ENCODE measurements at regions not wholly inside any gene's neighbourhood (a gene's known extent, or its start where the extent isn't known, plus 50 kb on each side); places are given as distances from the start of the nearest gene placed in this dataset.
"Not testable (repeated sequence)": the region's sequence is repeated elsewhere in the genome, so short reads cannot be mapped to it uniquely, and the experiment has no call there.

DNA sequence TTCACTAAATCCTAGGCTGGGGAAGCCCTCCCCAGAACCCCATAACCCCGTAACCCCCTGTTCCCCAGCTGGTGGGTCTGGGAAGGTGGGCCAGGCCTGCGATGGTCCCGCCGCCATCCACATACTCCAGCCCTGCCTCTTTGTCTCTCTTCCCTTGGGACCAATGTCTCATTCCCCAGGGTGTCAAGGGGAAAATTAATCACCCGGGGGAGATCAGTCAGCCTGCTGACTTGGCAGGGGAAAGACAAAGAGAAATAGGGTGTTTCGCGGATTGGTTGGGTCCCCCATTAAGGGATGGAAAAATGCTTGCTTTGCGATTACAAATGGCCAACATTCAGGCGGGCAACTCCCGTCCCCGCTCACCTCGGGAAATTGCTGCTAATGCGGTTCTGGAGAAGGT lies 60.6 kb upstream of the LHX5 start (continued):
- TF ChIP-seq, protein P1, sequence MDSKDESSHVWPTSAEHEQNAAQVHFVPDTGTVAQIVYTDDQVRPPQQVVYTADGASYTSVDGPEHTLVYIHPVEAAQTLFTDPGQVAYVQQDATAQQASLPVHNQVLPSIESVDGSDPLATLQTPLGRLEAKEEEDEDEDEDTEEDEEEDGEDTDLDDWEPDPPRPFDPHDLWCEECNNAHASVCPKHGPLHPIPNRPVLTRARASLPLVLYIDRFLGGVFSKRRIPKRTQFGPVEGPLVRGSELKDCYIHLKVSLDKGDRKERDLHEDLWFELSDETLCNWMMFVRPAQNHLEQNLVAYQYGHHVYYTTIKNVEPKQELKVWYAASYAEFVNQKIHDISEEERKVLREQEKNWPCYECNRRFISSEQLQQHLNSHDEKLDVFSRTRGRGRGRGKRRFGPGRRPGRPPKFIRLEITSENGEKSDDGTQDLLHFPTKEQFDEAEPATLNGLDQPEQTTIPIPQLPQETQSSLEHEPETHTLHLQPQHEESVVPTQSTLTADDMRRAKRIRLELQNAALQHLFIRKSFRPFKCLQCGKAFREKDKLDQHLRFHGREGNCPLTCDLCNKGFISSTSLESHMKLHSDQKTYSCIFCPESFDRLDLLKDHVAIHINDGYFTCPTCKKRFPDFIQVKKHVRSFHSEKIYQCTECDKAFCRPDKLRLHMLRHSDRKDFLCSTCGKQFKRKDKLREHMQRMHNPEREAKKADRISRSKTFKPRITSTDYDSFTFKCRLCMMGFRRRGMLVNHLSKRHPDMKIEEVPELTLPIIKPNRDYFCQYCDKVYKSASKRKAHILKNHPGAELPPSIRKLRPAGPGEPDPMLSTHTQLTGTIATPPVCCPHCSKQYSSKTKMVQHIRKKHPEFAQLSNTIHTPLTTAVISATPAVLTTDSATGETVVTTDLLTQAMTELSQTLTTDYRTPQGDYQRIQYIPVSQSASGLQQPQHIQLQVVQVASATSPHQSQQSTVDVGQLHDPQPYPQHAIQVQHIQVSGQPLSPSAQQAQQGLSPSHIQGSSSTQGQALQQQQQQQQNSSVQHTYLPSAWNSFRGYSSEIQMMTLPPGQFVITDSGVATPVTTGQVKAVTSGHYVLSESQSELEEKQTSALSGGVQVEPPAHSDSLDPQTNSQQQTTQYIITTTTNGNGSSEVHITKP (tag by site-specific recombination; IDR thresholded peaks at IDR 0.05) = no peak
- no peak for TF ChIP-seq HOXC10 (CRISPR knock-in tag; IDR thresholded peaks at IDR 0.05)
- no peak for TF ChIP-seq ZNF354C (tag by site-specific recombination; IDR thresholded peaks at IDR 0.05; ENCODE audit: borderline replicate concordance, low read depth)
- TF ChIP-seq ZIC2 (tag by site-specific recombination; IDR thresholded peaks at IDR 0.05) = no peak
- TF ChIP-seq ZNF670 (tag by site-specific recombination; IDR thresholded peaks at IDR 0.05; ENCODE audit: low read depth) = no peak
- TF ChIP-seq ZXDB (tag by site-specific recombination; IDR thresholded peaks at IDR 0.05) = no peak
- TF ChIP-seq PRDM1 (tag by site-specific recombination; IDR thresholded peaks at IDR 0.05) = no peak
- TF ChIP-seq, protein P2, sequence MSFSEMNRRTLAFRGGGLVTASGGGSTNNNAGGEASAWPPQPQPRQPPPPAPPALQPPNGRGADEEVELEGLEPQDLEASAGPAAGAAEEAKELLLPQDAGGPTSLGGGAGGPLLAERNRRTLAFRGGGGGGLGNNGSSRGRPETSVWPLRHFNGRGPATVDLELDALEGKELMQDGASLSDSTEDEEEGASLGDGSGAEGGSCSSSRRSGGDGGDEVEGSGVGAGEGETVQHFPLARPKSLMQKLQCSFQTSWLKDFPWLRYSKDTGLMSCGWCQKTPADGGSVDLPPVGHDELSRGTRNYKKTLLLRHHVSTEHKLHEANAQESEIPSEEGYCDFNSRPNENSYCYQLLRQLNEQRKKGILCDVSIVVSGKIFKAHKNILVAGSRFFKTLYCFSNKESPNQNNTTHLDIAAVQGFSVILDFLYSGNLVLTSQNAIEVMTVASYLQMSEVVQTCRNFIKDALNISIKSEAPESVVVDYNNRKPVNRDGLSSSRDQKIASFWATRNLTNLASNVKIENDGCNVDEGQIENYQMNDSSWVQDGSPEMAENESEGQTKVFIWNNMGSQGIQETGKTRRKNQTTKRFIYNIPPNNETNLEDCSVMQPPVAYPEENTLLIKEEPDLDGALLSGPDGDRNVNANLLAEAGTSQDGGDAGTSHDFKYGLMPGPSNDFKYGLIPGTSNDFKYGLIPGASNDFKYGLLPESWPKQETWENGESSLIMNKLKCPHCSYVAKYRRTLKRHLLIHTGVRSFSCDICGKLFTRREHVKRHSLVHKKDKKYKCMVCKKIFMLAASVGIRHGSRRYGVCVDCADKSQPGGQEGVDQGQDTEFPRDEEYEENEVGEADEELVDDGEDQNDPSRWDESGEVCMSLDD (tag by site-specific recombination; IDR thresholded peaks at IDR 0.05) = no peak
- TF ChIP-seq ZNF157 (tag by site-specific recombination; IDR thresholded peaks at IDR 0.05) = no peak
- TF ChIP-seq, protein P3, sequence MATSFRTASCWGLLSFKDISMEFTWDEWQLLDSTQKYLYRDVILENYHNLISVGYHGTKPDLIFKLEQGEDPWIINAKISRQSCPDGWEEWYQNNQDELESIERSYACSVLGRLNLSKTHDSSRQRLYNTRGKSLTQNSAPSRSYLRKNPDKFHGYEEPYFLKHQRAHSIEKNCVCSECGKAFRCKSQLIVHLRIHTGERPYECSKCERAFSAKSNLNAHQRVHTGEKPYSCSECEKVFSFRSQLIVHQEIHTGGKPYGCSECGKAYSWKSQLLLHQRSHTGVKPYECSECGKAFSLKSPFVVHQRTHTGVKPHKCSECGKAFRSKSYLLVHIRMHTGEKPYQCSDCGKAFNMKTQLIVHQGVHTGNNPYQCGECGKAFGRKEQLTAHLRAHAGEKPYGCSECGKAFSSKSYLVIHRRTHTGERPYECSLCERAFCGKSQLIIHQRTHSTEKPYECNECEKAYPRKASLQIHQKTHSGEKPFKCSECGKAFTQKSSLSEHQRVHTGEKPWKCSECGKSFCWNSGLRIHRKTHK (tag by site-specific recombination; IDR thresholded peaks at IDR 0.05) = no peak

DNA sequence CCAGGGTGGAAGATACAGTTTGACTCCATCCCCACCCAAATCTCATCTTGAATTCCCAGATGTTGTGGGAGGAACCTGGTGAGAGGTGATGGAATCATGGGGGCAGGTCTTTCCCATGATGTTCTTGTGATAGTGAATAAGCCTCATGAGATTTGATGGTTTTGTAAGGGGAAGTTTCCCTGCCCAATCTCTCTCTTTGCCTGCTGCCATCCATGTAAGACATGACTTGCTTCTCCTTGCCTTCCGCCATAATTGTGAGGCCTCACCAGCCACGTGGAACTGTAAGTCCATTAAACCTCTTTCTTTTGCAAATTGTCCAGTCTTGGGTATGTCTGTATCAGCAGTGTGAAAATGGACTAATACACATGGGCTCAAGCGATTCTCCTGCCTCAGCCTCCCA lies 59.4 kb upstream of the LHX5 start:
- CTCF ChIA-PET; POLR2A ChIA-PET; H3K36me3 ChIP-seq (ENCODE audit: control insufficient read depth in 2 of 2, insufficient read depth in 1 of 2, low read length in 2 of 2): not testable (repeated sequence)

DNA sequence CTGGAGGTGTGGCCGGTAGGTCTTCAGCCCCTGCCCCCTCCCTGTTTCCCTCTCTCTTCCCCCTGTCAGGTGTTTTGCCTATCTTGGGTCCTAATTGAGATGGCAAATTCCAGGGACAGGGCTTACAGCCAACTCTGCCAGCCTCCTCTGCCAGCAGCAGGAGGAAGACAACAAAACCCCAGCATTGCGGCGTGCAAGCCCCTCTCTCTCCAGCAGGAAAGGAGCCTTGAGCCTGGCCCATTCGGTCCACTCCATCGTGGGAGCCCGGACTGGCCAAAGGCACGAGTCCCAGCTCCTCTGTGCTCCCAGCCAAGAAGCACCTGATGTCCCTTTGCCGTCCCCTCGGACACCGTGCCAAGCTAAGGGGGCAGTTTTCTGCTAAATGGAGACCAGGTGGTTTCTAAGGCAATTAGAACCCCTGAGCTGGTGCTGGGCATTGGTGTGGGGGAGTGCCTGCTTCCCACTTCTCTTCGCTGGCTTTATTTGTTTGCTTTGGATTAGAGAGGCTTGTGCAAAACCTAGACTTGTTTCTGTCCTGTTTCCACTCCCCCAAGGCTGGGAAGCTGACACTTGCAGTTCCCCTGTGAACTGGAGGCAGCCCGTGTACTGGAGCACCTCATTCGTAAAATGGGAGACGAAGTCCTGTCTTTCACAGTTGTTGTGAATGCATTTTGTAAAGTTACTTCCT lies 57.1 kb upstream of the LHX5 start:
- no peak overlapping the region for H3K27ac ChIP-seq (ENCODE audit: extremely low read depth, low read depth, low read length)
- POLR2A ChIA-PET = no interaction called here
- no peaks in the 10 kb centered on the region for H3K4me1 ChIP-seq (ENCODE audit: control insufficient read depth, insufficient read depth, low read length)
- CTCF ChIA-PET = no interaction called here
- no peaks in the 10 kb centered on the region for H3K36me3 ChIP-seq (ENCODE audit: control insufficient read depth in 2 of 2, insufficient read depth in 1 of 2, low read length in 2 of 2)
- H3K4me3 ChIP-seq (ENCODE audit: low read depth, low read length) = no peak overlapping the region
- no peaks in the 10 kb centered on the region for H3K9me3 ChIP-seq (ENCODE audit: control insufficient read depth, insufficient read depth, low read depth, low read length)
- TF ChIP-seq ZSCAN23 (tag by site-specific recombination; IDR thresholded peaks at IDR 0.05) (no peak), EGR2 (tag by site-specific recombination; IDR thresholded peaks at IDR 0.05; ENCODE audit: low read depth) (peak; percentile 32; the same call in 1 of the 2 replicates)

More for the DNA sequence above, 59.4 kb upstream of the LHX5 start:
- not testable (repeated sequence) for H3K4me1 ChIP-seq (ENCODE audit: control insufficient read depth, insufficient read depth, low read length); H3K4me3 ChIP-seq (ENCODE audit: low read depth, low read length); H3K9me3 ChIP-seq (ENCODE audit: control insufficient read depth, insufficient read depth, low read depth, low read length); H3K27ac ChIP-seq (ENCODE audit: extremely low read depth, low read depth, low read length)

Data from HEK293 (cell line).